ENCODE measurements at regions not wholly inside any gene's neighbourhood (a gene's known extent, or its start where the extent isn't known, plus 50 kb on each side); places are given as distances from the start of the nearest gene placed in this dataset.

- H3K27me3 Mint-ChIP-seq (ENCODE audit: insufficient read depth, low read depth, poor library complexity), result peaks cover 10% of the 10 kb centered on the region
- no peaks in the 10 kb centered on the region; the same call in 1 of the 3 replicates for H3K9me3 Mint-ChIP-seq
- H3K4me2 ChIP-seq, result no peak overlapping the region
- peaks cover 13% of the 10 kb centered on the region; the same call in 2 of the 3 replicates for H3K4me1 Mint-ChIP-seq
- no peak overlapping the region for H2AFZ ChIP-seq
- no peak overlapping the region for H3K27ac Mint-ChIP-seq
- H3K27me3 ChIP-seq (ENCODE audit: insufficient read depth), result no peaks in the 10 kb centered on the region
- DNase-seq (ENCODE audit: low spot score), result no peak
- no peak overlapping the region for H3K4me3 ChIP-seq
- H3K4me3 Mint-ChIP-seq, result no peak overlapping the region
- 0 out of 3 replicates have a peak, but pooled peaks cover 2% of the 10 kb centered on the region for H3K36me3 Mint-ChIP-seq (ENCODE audit: low read depth)
- no peaks in the 10 kb centered on the region for H4K20me1 ChIP-seq (replicated peaks; ENCODE audit: insufficient read depth)
- H3K27ac ChIP-seq (ENCODE audit: low read depth), result no peak overlapping the region
- no peaks in the 10 kb centered on the region for H3K36me3 ChIP-seq (ENCODE audit: insufficient read depth)
- H3F3A ChIP-seq (replicated peaks; ENCODE audit: low read depth), result no peaks in the 10 kb centered on the region
- no peak for TF ChIP-seq EZH2phosphoT487 (IDR thresholded peaks at IDR 0.05; ENCODE audit: unreplicated experiment)
- no peaks in the 10 kb centered on the region for H3K79me2 ChIP-seq (replicated peaks; ENCODE audit: insufficient read depth)
- H3K4me1 ChIP-seq (ENCODE audit: insufficient read depth), result no peaks in the 10 kb centered on the region
- no peak for ATAC-seq
- no peaks in the 10 kb centered on the region for H3K9me2 ChIP-seq (ENCODE audit: insufficient read depth)
These were observed 1520.7 kb downstream of the BRD1 start for GRCh38 chr22:48306785-48307510.

- Histone ChIP-seq H3K4me2 (no peak overlapping the region), H3K4me3 (no peak overlapping the region), H3K36me3 (ENCODE audit: insufficient read depth) (no peaks in the 10 kb centered on the region), H3K27ac (ENCODE audit: low read depth) (no peak overlapping the region), H3K9me2 (ENCODE audit: insufficient read depth) (no peaks in the 10 kb centered on the region), H3K27me3 (ENCODE audit: insufficient read depth) (no peaks in the 10 kb centered on the region), H3K79me2 (replicated peaks; ENCODE audit: insufficient read depth) (no peaks in the 10 kb centered on the region), H3K4me1 (ENCODE audit: insufficient read depth) (no peaks in the 10 kb centered on the region), H3F3A (replicated peaks; ENCODE audit: low read depth) (no peaks in the 10 kb centered on the region), H2AFZ (no peak overlapping the region), H4K20me1 (replicated peaks; ENCODE audit: insufficient read depth) (no peaks in the 10 kb centered on the region)
- DNase-seq (ENCODE audit: low spot score), result no peak
- Mint-ChIP-seq H3K27me3 (ENCODE audit: insufficient read depth, low read depth, poor library complexity) (peaks cover 11% of the 10 kb centered on the region), H3K9me3 (no peaks in the 10 kb centered on the region; the same call in 2 of the 3 replicates), H3K4me3 (no peak overlapping the region), H3K36me3 (ENCODE audit: low read depth) (0 out of 3 replicates have a peak, but pooled peaks cover 2% of the 10 kb centered on the region), H3K4me1 (peaks cover 13% of the 10 kb centered on the region; the same call in 2 of the 3 replicates), H3K27ac (no peak overlapping the region)
- ATAC-seq, result no peak
- TF ChIP-seq CTCF (conservative IDR thresholded peaks at IDR 0.05; ENCODE audit: low read depth in 2 of 2), result no peak
- TF ChIP-seq STAT1 (IDR thresholded peaks at IDR 0.05; ENCODE audit: unreplicated experiment), result no peak
- TF ChIP-seq JUNB (IDR thresholded peaks at IDR 0.05; ENCODE audit: unreplicated experiment), result no peak
- TF ChIP-seq CREB1 (CRISPR knock-in tag; IDR thresholded peaks at IDR 0.05; ENCODE audit: low read depth), result no peak
- no peak for TF ChIP-seq REST (IDR thresholded peaks at IDR 0.05; ENCODE audit: unreplicated experiment)
- no peak for TF ChIP-seq POLR2AphosphoS5 (IDR thresholded peaks at IDR 0.05; ENCODE audit: low read depth)
- TF ChIP-seq ZNF462 (CRISPR knock-in tag; IDR thresholded peaks at IDR 0.05), result no peak
- TF ChIP-seq EZH2 (IDR thresholded peaks at IDR 0.05; ENCODE audit: low read depth, unreplicated experiment), result no peak
These were observed 1521.4 kb downstream of the BRD1 start for GRCh38 chr22:48306284-48306683.

All from GM23338 (cell line).